SK-N-MC (cell line): ENCODE measurements at regions not wholly inside any gene's neighbourhood (a gene's known extent, or its start where the extent isn't known, plus 50 kb on each side); places are given as distances from the start of the nearest gene placed in this dataset.

ENCODE experiments used
- EZH2 ChIP-seq: fragments of 200-600 bp; sonication (generic); IDR thresholded peaks from one replicate; pipeline ENCODE4 v1.6.1; 2017; ENCODE audit warnings: antibody characterized with exemption
- POLR2AphosphoS5 ChIP-seq: IDR thresholded peaks from 2 replicates; pipeline ENCODE4 v1.6.1; 2012; ENCODE audit warnings: mild to moderate bottlenecking, low read depth, low read length, borderline replicate concordance

- TF ChIP-seq EZH2: no peak
- TF ChIP-seq POLR2AphosphoS5: no peak
Measured at GRCh38 chr21:36610935-36611334, 88.0 kb upstream of the SIM2 start.
